ENCODE measurements at regions not wholly inside any gene's neighbourhood (a gene's known extent, or its start where the extent isn't known, plus 50 kb on each side); places are given as distances from the start of the nearest gene placed in this dataset.

GRCh38 chr13:30141775-30142485 is 165.4 kb downstream of the KATNAL1 start:
- Histone ChIP-seq H3K27me3 (no peaks in the 10 kb centered on the region), H3K27ac (peak overlapping the region; percentile 90), H3K4me1 (peaks cover 31% of the 10 kb centered on the region), H3K4me3 (no peak overlapping the region), H3K9me3 (no peaks in the 10 kb centered on the region), H3K36me3 (no peaks in the 10 kb centered on the region)
- TF ChIP-seq CTCF (IDR thresholded peaks at IDR 0.05) (no peak), POLR2A (IDR thresholded peaks at IDR 0.05) (no peak), POLR2AphosphoS5 (IDR thresholded peaks at IDR 0.05; ENCODE audit: insufficient read depth in 1 of 2, low read depth in 1 of 2) (no peak)
- intact Hi-C loops (cut with DNase I): no loop called here
- no peak for DNase-seq (ENCODE audit: extremely low spot score in 2 of 2)

- Histone ChIP-seq H3K27me3 (no peaks in the 10 kb centered on the region), H3K4me3 (no peak overlapping the region), H3K9me3 (no peaks in the 10 kb centered on the region), H3K4me1 (peaks cover 31% of the 10 kb centered on the region), H3K27ac (no peak overlapping the region), H3K36me3 (no peaks in the 10 kb centered on the region)
- no peak for DNase-seq (ENCODE audit: extremely low spot score in 2 of 2)
- intact Hi-C loops (cut with DNase I): no loop called here
- no peak for TF ChIP-seq POLR2A (IDR thresholded peaks at IDR 0.05)
- no peak for TF ChIP-seq POLR2AphosphoS5 (IDR thresholded peaks at IDR 0.05; ENCODE audit: insufficient read depth in 1 of 2, low read depth in 1 of 2)
- no peak for TF ChIP-seq CTCF (IDR thresholded peaks at IDR 0.05)
These were observed 166.4 kb downstream of the KATNAL1 start for GRCh38 chr13:30140973-30141372.

GRCh38 chr13:30138511-30138910 is 168.8 kb downstream of the KATNAL1 start:
- TF ChIP-seq POLR2AphosphoS5 (IDR thresholded peaks at IDR 0.05; ENCODE audit: insufficient read depth in 1 of 2, low read depth in 1 of 2) (no peak), CTCF (IDR thresholded peaks at IDR 0.05) (no peak), POLR2A (IDR thresholded peaks at IDR 0.05) (no peak)
- Histone ChIP-seq H3K27ac (no peak overlapping the region), H3K9me3 (no peaks in the 10 kb centered on the region), H3K36me3 (no peaks in the 10 kb centered on the region), H3K4me3 (no peak overlapping the region), H3K4me1 (peaks cover 38% of the 10 kb centered on the region), H3K27me3 (no peaks in the 10 kb centered on the region)
- no peak for DNase-seq (ENCODE audit: extremely low spot score in 2 of 2)
- intact Hi-C loops (cut with DNase I): loop anchor here (10.0 kb wide), 2 partner anchors 326 to 656 kb away; partner anchors contain the start of gene HMGB1

GRCh38 chr13:30135868-30136267 is 171.5 kb downstream of the KATNAL1 start:
- Histone ChIP-seq H3K4me1 (peaks cover 27% of the 10 kb centered on the region), H3K27me3 (no peaks in the 10 kb centered on the region), H3K4me3 (no peak overlapping the region), H3K9me3 (no peaks in the 10 kb centered on the region), H3K27ac (no peak overlapping the region), H3K36me3 (no peaks in the 10 kb centered on the region)
- no peak for DNase-seq (ENCODE audit: extremely low spot score in 2 of 2)
- intact Hi-C loops (cut with DNase I): loop anchor here (10.0 kb wide), 2 partner anchors 329 to 659 kb away; partner anchors contain the start of gene HMGB1
- no peak for TF ChIP-seq POLR2AphosphoS5 (IDR thresholded peaks at IDR 0.05; ENCODE audit: insufficient read depth in 1 of 2, low read depth in 1 of 2)
- TF ChIP-seq CTCF (IDR thresholded peaks at IDR 0.05): no peak
- no peak for TF ChIP-seq POLR2A (IDR thresholded peaks at IDR 0.05)

- TF ChIP-seq CTCF (IDR thresholded peaks at IDR 0.05) (no peak), POLR2A (IDR thresholded peaks at IDR 0.05) (no peak), POLR2AphosphoS5 (IDR thresholded peaks at IDR 0.05; ENCODE audit: insufficient read depth in 1 of 2, low read depth in 1 of 2) (no peak)
- intact Hi-C loops (cut with DNase I): loop anchor here (10.0 kb wide), 2 partner anchors 329 to 659 kb away; partner anchors contain the start of gene HMGB1
These were observed 172.0 kb downstream of the KATNAL1 start for GRCh38 chr13:30135351-30135750.

More at GRCh38 chr13:30135351-30135750, 172.0 kb downstream of the KATNAL1 start:
- Histone ChIP-seq H3K9me3 (no peaks in the 10 kb centered on the region), H3K4me3 (no peak overlapping the region), H3K4me1 (peaks cover 27% of the 10 kb centered on the region), H3K36me3 (no peaks in the 10 kb centered on the region), H3K27ac (peak overlapping the region; percentile 71), H3K27me3 (no peaks in the 10 kb centered on the region)
- no peak for DNase-seq (ENCODE audit: extremely low spot score in 2 of 2)
